ENCODE measurements at regions not wholly inside any gene's neighbourhood (a gene's known extent, or its start where the extent isn't known, plus 50 kb on each side); places are given as distances from the start of the nearest gene placed in this dataset.

GRCh38 chr2:125576558-125576957 lies 1079.4 kb upstream of the GYPC start:
- no peak for TF ChIP-seq POLR2A (IDR thresholded peaks at IDR 0.05)
- TF ChIP-seq CTCF (IDR thresholded peaks at IDR 0.05), result no peak

All from right lobe of liver (tissue), 4 donors.